NCI-H460 (cell line): ENCODE measurements at regions not wholly inside any gene's neighbourhood (a gene's known extent, or its start where the extent isn't known, plus 50 kb on each side); places are given as distances from the start of the nearest gene placed in this dataset.
"Not testable (repeated sequence)": the region's sequence is repeated elsewhere in the genome, so short reads cannot be mapped to it uniquely, and the experiment has no call there.

Experiments used
- DNase-seq: peaks from one replicate; pipeline ENCODE4 v3.0.0-alpha.2; 2016; ENCODE audit warnings: low read depth; ENCODE audit errors: extremely low read depth
- small RNA-seq, 2 experiments: library from RNA; depleted of rRNA; stranded (forward); fragments of <200 nt; gene quantifications; one replicate each; pipeline ENCODE3, GENCODE V24; 2014

DNA sequence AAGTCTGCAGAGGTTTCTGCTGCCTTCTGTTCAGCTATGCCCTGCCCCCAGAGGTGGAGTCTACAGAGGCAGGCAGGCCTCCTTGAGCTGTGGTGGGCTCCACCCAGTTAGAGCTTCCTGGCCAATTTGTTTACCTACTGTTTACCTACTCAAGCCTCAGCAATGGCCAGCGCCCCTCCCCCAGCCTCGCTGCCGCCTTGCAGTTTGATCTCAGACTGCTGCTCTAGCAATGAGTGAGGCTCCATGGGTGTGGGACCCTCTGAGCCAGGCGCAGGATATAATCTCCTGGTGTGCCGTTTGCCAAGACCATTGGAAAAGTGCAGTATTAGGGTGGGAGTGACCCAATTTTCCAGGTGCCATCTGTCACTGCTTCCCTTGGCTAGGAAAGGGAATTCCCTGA, 1024.9 kb downstream of the PRIM2 start:
- not testable (repeated sequence) for DNase-seq

DNA sequence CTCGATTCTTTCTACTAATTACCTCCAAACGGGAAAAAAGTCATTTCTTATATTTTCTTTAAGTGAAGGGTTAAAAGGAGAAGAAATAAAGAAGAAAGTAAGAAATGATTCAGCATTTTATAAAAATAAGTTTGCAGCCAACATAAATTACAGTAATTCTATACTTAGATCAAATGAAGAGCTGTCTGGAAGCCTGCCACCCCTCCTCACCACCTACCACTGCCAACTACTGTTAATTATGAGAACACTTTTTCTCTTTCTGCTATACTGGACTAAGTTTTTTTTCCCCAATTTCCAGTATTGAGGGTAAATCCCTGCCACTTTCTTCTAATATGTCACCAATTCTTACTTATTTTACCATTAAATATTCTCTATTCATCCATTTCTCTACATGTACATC, 1030.1 kb downstream of the PRIM2 start:
- DNase-seq: not testable (repeated sequence)

DNA sequence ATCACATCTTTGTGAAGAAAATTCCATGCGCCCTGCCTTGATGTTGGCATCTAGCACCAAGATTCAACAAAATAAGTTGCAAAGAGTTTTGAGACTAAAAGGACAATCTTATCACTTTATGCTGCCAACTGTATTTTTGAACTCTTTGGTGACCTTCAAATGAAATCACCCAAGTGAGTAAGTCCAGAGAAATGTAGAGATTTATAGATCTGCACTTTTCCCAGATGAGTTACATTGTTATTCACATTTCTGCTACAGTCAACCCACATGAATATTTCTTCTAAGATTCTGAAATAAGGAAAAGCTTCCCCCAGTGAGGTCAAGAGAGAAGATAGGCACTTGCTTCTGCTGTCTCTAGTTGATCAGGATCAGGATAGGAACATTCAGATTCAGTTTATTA, 1034.2 kb downstream of the PRIM2 start:
- DNase-seq: not testable (repeated sequence)

DNA sequence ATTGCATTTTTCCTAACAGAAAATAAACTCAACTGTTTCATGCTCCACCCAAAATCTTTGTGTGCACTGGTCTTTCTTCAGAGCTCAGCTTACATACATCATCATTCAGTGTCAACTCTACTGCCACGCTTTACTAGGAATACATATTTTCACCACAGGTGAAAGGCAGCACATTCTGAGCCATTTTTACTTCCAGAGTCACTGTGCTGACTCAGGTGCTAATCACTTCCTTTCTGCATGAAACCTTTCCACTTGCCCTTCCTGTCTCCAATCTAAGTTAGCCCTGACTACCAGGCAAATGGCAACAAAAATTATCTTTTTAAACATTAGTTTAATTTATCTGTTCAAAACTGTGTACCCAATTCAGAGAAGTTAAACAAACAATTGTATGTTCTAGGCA, 1041.0 kb downstream of the PRIM2 start:
- DNase-seq: not testable (repeated sequence)

DNA sequence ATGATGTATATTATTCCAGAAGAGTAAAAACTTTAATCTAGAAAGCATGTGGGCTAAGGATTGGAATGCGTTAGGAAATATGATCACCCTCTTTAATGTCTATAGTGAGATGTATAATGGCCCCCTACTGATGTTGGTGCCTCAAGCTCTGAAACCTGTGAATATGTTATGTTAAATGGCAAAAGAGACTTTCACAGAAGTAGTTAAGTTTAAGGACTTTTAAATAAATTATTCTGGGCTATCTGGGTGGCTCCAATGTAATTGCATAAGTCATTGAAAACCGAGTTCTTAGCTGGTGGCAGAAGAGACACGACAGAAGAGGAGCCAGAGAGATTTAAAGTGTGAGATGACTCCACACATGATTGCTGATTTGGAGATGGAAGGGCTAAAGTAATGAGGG, 1048.4 kb downstream of the PRIM2 start:
- not testable (repeated sequence) for DNase-seq

DNA sequence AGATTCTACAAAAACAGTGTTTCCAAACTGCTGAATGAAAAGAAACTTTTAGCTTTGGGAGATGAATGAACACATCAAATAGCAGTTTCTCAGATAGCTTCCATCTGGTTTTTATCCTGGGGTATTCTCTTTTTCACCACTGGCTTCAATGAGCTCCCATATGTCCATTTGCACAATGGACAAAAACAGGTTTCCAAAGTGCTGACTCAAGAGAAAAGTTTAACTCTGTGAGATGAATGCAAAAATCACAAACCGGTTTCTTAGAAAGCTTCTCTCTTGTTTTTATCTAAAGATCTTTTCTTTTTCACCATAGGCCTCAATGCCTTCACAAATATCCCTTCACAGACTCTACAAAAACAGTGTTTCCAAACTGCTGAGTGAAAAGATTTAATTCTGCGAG, 1089.2 kb downstream of the PRIM2 start:
- DNase-seq: not testable (repeated sequence)

DNA sequence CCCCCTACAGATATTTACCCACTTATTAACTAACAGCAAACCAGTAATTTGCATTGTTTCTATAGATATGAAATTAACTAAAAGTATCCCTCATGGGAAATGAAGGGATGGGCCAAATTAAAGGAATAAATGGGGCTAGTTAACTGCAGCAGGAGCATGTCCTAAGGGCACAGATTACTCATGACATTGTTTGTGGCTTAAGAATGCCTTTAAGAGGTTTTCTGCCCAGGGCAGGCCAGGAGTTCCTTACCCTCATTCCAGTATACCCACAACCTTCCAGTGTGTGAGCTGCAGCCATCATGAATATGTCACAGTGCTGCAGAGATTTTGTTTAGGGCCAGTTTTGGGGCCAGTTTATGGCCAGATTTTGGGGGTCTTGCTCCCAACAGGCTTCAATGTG, 1101.9 kb downstream of the PRIM2 start:
- DNase-seq: no peak

Small RNA genes in the stretch of these regions (small RNA-seq; reads per million reads assigned to genes)
- gene AL603755.1: 0 reads per million in 2 experiments
